ENCODE measurements at regions not wholly inside any gene's neighbourhood (a gene's known extent, or its start where the extent isn't known, plus 50 kb on each side); places are given as distances from the start of the nearest gene placed in this dataset.

DNA sequence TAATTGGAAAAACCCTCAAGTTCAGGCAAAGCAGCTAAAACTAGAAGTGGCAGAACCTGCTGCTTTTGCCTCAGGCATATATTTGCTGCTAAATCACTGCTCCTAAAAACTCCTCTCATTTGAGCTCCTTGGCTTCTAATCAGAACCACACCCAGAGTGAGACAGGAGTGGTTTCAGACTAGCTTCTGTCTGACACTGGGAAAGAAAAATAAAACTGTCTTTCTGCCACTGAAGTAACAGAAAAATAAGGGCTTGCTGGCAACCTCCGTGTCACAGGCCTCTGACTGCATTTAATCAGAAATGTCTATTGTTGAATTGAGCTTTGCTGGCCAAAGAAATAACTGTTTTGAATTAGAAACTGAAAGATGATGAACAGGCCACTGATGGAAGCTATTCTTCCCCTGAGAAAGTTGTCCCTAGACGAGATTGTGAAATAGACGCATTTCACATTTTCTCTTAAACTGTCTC, 52.1 kb upstream of the RAP2C start:
- H3K36me3 ChIP-seq (ENCODE audit: low read depth), result no peaks in the 10 kb centered on the region
- CTCF ChIA-PET, result interaction anchor here (0.6 kb wide), 1 partner anchor 205 kb away, joined by 3 read pairs; no protein-coding TSS in a partner anchor
- H3K9me3 ChIP-seq (ENCODE audit: insufficient read depth, low read depth), result no peaks in the 10 kb centered on the region
- peak overlapping the region; percentile 1; the same call in 1 of the 2 replicates for H3K4me3 ChIP-seq
- H3K4me2 ChIP-seq, result peak overlapping the region; percentile 72
- peaks cover 30% of the 10 kb centered on the region for H3K4me1 ChIP-seq (replicated peaks; ENCODE audit: insufficient read depth)
- no peak for TF ChIP-seq EZH2 (IDR thresholded peaks at IDR 0.05; ENCODE audit: low read depth)
- TF ChIP-seq, protein P1, sequence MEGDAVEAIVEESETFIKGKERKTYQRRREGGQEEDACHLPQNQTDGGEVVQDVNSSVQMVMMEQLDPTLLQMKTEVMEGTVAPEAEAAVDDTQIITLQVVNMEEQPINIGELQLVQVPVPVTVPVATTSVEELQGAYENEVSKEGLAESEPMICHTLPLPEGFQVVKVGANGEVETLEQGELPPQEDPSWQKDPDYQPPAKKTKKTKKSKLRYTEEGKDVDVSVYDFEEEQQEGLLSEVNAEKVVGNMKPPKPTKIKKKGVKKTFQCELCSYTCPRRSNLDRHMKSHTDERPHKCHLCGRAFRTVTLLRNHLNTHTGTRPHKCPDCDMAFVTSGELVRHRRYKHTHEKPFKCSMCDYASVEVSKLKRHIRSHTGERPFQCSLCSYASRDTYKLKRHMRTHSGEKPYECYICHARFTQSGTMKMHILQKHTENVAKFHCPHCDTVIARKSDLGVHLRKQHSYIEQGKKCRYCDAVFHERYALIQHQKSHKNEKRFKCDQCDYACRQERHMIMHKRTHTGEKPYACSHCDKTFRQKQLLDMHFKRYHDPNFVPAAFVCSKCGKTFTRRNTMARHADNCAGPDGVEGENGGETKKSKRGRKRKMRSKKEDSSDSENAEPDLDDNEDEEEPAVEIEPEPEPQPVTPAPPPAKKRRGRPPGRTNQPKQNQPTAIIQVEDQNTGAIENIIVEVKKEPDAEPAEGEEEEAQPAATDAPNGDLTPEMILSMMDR (conservative IDR thresholded peaks at IDR 0.05), result no peak
- intact Hi-C loops (cut with micrococcal nuclease; ENCODE audit: unreplicated experiment), result no loop called here
- DNase-seq, result peak; percentile 41 to 80
- peak overlapping the region; percentile 36; the same call in 1 of the 2 replicates for H3K27ac ChIP-seq
- POLR2A ChIA-PET (ENCODE audit: unreplicated experiment), result no interaction called here
- no peaks in the 10 kb centered on the region for H3K9me2 ChIP-seq (ENCODE audit: insufficient read depth)
- BruUV-seq (replicated peaks), result no TSS peak
- H3K79me2 ChIP-seq (ENCODE audit: low read depth), result no peaks in the 10 kb centered on the region
- H2AFZ ChIP-seq, result no peak overlapping the region
- no peaks in the 10 kb centered on the region for H3K27me3 ChIP-seq (ENCODE audit: insufficient read depth, low read depth)
- H4K20me1 ChIP-seq (ENCODE audit: insufficient read depth), result no peaks in the 10 kb centered on the region
- peaks cover 26% of the 10 kb centered on the region for H3F3A ChIP-seq (ENCODE audit: insufficient read depth, low read depth)

DNA sequence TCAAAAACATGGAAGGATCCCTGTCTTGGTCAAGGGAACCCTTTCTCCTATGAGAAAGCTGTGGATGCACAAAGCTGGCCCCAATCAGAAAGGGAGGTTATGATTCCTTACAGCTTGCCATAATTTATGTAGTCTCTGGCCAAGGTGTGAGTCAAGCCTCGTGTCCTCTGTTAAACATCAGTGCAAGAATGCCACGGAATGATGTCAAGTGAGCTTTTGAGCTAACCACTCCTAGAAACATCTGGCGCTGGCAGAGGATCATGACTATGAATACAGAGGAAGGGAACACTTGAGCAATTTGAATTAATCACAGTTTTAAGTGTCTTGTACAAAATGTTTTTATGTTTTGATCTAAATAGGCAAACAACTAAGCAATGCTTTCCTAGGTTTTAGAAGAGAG, 51.5 kb upstream of the RAP2C start:
- TF ChIP-seq, protein P1 (conservative IDR thresholded peaks at IDR 0.05), result no peak
- no peak for TF ChIP-seq EZH2 (IDR thresholded peaks at IDR 0.05; ENCODE audit: low read depth)
- no TSS peak for BruUV-seq (replicated peaks)
- peak overlapping the region; percentile 72 for H3K4me2 ChIP-seq
- H3F3A ChIP-seq (ENCODE audit: insufficient read depth, low read depth), result peaks cover 28% of the 10 kb centered on the region
- no peaks in the 10 kb centered on the region for H3K27me3 ChIP-seq (ENCODE audit: insufficient read depth, low read depth)
- H3K79me2 ChIP-seq (ENCODE audit: low read depth), result no peaks in the 10 kb centered on the region
- H3K9me2 ChIP-seq (ENCODE audit: insufficient read depth), result no peaks in the 10 kb centered on the region
- H3K36me3 ChIP-seq (ENCODE audit: low read depth), result no peaks in the 10 kb centered on the region
- H3K4me1 ChIP-seq (replicated peaks; ENCODE audit: insufficient read depth), result peaks cover 30% of the 10 kb centered on the region
- ChIA-PET CTCF (no interaction called here), POLR2A (ENCODE audit: unreplicated experiment) (interaction anchor here (0.6 kb wide), 1 partner anchor 421 kb away, joined by 3 read pairs; no protein-coding TSS in a partner anchor)
- H4K20me1 ChIP-seq (ENCODE audit: insufficient read depth), result no peaks in the 10 kb centered on the region
- H2AFZ ChIP-seq, result no peak overlapping the region
- peak overlapping the region; percentile 36; the same call in 1 of the 2 replicates for H3K27ac ChIP-seq
- no peak overlapping the region; the same call in 1 of the 2 replicates for H3K4me3 ChIP-seq
- DNase-seq, result peak; percentile 25 to 52
- intact Hi-C loops (cut with micrococcal nuclease; ENCODE audit: unreplicated experiment), result no loop called here
- H3K9me3 ChIP-seq (ENCODE audit: insufficient read depth, low read depth), result no peaks in the 10 kb centered on the region

DNA sequence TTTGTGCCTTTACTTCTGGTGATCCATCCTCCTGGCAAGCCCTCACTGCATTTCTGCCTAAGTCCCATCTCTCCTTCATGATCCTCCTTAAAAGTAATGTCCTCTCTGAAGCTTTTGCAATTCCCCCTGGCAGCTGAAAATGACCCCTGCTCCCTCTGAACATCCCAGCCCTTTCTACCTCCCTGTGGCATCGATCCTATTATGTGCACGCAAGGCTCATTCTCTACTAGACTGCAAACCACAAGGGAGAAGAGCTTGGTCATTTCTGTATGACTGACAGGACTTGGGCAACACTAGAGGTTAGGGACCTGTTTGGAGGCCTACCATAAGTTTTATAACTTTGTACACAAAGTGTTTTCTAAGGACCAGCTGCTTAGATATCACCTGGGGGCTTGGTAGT, 50.8 kb upstream of the RAP2C start:
- H3K36me3 ChIP-seq (ENCODE audit: low read depth), result no peaks in the 10 kb centered on the region
- ChIA-PET CTCF (interaction anchor here (0.5 kb wide), 1 partner anchor 383 kb away, joined by 3 read pairs; no protein-coding TSS in a partner anchor), POLR2A (ENCODE audit: unreplicated experiment) (interaction anchor here (0.6 kb wide), 1 partner anchor 420 kb away, joined by 3 read pairs; no protein-coding TSS in a partner anchor)
- intact Hi-C loops (cut with micrococcal nuclease; ENCODE audit: unreplicated experiment), result no loop called here
- no peak overlapping the region for H2AFZ ChIP-seq
- H3K9me2 ChIP-seq (ENCODE audit: insufficient read depth), result no peaks in the 10 kb centered on the region
- H3F3A ChIP-seq (ENCODE audit: insufficient read depth, low read depth), result peaks cover 28% of the 10 kb centered on the region
- DNase-seq, result no peak
- peaks cover 30% of the 10 kb centered on the region for H3K4me1 ChIP-seq (replicated peaks; ENCODE audit: insufficient read depth)
- peak overlapping the region; percentile 72 for H3K4me2 ChIP-seq
- no peaks in the 10 kb centered on the region for H3K9me3 ChIP-seq (ENCODE audit: insufficient read depth, low read depth)
- no peak overlapping the region for H3K27ac ChIP-seq
- H3K79me2 ChIP-seq (ENCODE audit: low read depth), result no peaks in the 10 kb centered on the region
- TF ChIP-seq, protein P1 (conservative IDR thresholded peaks at IDR 0.05), result no peak
- no peak for TF ChIP-seq EZH2 (IDR thresholded peaks at IDR 0.05; ENCODE audit: low read depth)
- H4K20me1 ChIP-seq (ENCODE audit: insufficient read depth), result no peaks in the 10 kb centered on the region
- H3K27me3 ChIP-seq (ENCODE audit: insufficient read depth, low read depth), result no peaks in the 10 kb centered on the region
- no peak overlapping the region for H3K4me3 ChIP-seq
- BruUV-seq (replicated peaks), result no TSS peak
